ENCODE measurements at regions not wholly inside any gene's neighbourhood (a gene's known extent, or its start where the extent isn't known, plus 50 kb on each side); places are given as distances from the start of the nearest gene placed in this dataset.

GRCh38 chr17:73929860-73930430 lies 273.5 kb upstream of the RPL38 start:
- no peak for DNase-seq (ENCODE audit: low spot score)

GRCh38 chr17:73932216-73932749 lies 271.2 kb upstream of the RPL38 start:
- DNase-seq (ENCODE audit: low spot score), result no peak

GRCh38 chr17:73933164-73933766 lies 270.2 kb upstream of the RPL38 start:
- no peak for DNase-seq (ENCODE audit: low spot score)

- no peak for DNase-seq (ENCODE audit: low spot score)
These were observed 269.6 kb upstream of the RPL38 start for GRCh38 chr17:73933871-73934270.

- DNase-seq (ENCODE audit: low spot score), result no peak
These were observed 268.8 kb upstream of the RPL38 start for GRCh38 chr17:73934696-73935095.

GRCh38 chr17:73936908-73937627 lies 266.4 kb upstream of the RPL38 start:
- DNase-seq (ENCODE audit: low spot score), result no peak

GRCh38 chr17:73938706-73939105 lies 264.8 kb upstream of the RPL38 start:
- no peak for DNase-seq (ENCODE audit: low spot score)

GRCh38 chr17:73939806-73940205 lies 263.7 kb upstream of the RPL38 start:
- no peak for DNase-seq (ENCODE audit: low spot score)

- no peak for DNase-seq (ENCODE audit: low spot score)
These were observed 263.0 kb upstream of the RPL38 start for GRCh38 chr17:73940511-73940910.

GRCh38 chr17:73941919-73942530 lies 261.5 kb upstream of the RPL38 start:
- no peak for DNase-seq (ENCODE audit: low spot score)

GRCh38 chr17:73942703-73943415 lies 260.6 kb upstream of the RPL38 start:
- DNase-seq (ENCODE audit: low spot score), result no peak

GRCh38 chr17:73943416-73944110 lies 259.9 kb upstream of the RPL38 start:
- no peak for DNase-seq (ENCODE audit: low spot score)

- DNase-seq (ENCODE audit: low spot score), result no peak
These were observed 259.1 kb upstream of the RPL38 start for GRCh38 chr17:73944366-73944765.

- DNase-seq (ENCODE audit: low spot score), result no peak
These were observed 256.1 kb upstream of the RPL38 start for GRCh38 chr17:73947281-73947965.

- no peak for DNase-seq (ENCODE audit: low spot score)
These were observed 255.5 kb upstream of the RPL38 start for GRCh38 chr17:73947966-73948355.

GRCh38 chr17:73949903-73950592 lies 253.4 kb upstream of the RPL38 start:
- no peak for DNase-seq (ENCODE audit: low spot score)

- no peak for DNase-seq (ENCODE audit: low spot score)
These were observed 252.9 kb upstream of the RPL38 start for GRCh38 chr17:73950593-73950914.

- DNase-seq (ENCODE audit: low spot score), result no peak
These were observed 251.4 kb upstream of the RPL38 start for GRCh38 chr17:73952082-73952479.

- DNase-seq (ENCODE audit: low spot score), result no peak
These were observed 250.8 kb upstream of the RPL38 start for GRCh38 chr17:73952480-73953205.
